Right ventricle myocardium superior (tissue), 1 donor: ENCODE measurements at regions not wholly inside any gene's neighbourhood (a gene's known extent, or its start where the extent isn't known, plus 50 kb on each side); places are given as distances from the start of the nearest gene placed in this dataset.

Source experiments
- ATAC-seq: fragments of 200-7000 bp; cut with Tn5 transposase; one replicate; pipeline ENCODE4 v1.9.1; 2020; ENCODE audit warnings: mild to moderate bottlenecking; ENCODE audit not compliant: poor library complexity
- DNase-seq: peaks from one replicate; pipeline ENCODE4 v3.0.0-alpha.2; 2020
- intact Hi-C: fragments of 100-400 bp; cut with DNase I; formaldehyde crosslinking; loops from one replicate; pipeline ENCODE4 v1.11.2; 2022
- donor health status: DM: no; HTN: yes; CAD: no; lungs with severe emphysema.

DNA sequence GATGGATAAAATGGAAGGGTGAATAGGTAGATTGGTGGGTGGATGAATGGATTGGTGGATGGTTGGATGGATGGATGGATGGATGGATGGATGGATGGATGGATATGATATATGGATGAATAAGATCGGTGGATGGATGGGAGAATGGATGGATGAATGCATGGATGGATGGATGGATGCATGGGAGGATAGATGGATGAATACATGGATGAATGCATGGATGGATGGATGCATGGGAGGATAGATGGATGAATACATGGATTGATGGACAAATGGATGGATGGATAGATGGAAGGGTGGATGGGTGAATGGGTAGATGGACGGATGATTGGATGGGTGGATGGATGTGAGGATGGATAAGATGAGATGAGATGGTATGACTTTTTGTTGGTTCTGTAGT, 95.7 kb upstream of the DUSP22 start:
- ATAC-seq, result no peak
- intact Hi-C loops, result no loop called here
- DNase-seq, result no peak

DNA sequence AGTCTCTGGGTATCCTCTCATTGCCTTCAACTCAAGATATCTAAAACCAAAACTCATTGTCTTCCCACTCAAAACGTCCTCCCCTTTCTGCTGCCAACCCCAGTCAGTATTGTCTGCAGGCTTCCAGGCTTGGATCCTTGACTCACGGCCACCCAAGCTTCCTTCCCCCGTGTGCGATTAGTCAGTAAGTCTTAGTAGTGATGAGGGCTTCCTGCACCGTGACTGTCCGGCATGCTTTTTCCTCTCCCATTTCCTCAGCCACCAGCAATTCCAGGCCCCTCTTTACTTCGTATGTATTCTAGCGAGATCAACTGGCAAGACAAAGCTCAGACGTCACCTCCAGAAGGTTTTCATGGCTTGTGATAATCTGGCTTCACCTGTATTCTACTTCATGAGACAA, 88.6 kb upstream of the DUSP22 start:
- intact Hi-C loops, result no loop called here
- no peak for ATAC-seq

DNA sequence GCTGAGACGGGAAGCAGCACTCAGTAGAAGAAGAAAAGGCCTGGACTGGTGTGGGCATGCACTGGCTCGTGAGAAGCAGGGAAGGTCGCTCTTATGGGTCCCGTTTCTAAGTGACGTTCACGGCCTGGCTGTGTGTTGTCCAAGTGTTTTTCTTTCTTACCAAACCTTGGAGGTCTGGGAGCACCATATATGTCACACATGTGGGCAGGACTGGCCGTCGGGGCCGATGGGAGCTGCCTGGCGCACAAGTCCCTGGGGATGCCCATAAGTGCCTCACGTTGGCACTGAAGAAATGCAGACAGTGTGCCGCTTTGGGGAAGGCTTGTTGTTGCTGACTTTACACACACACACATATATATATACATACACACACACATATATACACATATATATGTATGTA, 86.0 kb upstream of the DUSP22 start:
- no peak for DNase-seq
- ATAC-seq, result no peak
- intact Hi-C loops, result no loop called here

More for the DNA sequence above, 88.6 kb upstream of the DUSP22 start:
- DNase-seq, result no peak

DNA sequence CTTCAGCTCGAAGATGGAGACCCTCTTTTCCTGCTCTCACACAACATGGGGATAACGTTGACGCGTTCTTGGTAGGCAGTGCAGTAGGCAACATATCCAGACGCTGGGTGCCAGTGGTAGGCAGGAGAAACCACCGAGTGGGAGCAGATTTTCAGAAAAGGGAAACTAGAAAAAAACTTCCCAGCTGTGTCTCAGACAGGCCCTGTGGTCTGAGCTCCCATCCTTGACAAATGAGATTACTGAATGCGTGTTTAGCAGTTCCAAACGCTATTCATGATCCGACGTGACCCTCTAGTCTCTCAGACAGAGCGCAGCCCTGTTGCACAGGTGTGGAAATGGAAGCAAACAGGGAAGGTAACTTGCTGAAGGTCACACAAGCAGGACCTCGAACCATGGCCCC, 83.9 kb upstream of the DUSP22 start:
- DNase-seq (no peak), ATAC-seq (no peak)
- intact Hi-C loops, result no loop called here

DNA sequence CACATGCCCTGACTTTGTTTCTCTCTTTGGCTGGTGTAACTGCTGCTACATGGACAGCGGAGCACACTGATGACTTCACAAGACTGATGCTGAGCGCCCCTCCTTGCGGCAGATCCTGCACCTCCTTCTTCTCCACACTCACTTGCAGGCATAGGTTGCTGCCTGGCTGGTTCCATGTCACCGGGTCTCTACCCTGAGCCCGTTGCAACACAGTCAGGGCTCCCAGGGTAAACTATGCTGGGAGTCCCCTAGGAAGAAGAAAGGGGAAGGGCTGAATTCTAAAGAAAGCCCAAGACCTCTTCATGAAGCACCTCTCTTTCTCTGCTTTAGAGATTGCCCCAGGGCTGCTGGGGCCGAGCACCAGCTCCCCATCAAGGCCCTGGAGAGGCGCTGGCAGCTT, 83.3 kb upstream of the DUSP22 start:
- DNase-seq, result no peak
- no peak for ATAC-seq
- intact Hi-C loops, result no loop called here

DNA sequence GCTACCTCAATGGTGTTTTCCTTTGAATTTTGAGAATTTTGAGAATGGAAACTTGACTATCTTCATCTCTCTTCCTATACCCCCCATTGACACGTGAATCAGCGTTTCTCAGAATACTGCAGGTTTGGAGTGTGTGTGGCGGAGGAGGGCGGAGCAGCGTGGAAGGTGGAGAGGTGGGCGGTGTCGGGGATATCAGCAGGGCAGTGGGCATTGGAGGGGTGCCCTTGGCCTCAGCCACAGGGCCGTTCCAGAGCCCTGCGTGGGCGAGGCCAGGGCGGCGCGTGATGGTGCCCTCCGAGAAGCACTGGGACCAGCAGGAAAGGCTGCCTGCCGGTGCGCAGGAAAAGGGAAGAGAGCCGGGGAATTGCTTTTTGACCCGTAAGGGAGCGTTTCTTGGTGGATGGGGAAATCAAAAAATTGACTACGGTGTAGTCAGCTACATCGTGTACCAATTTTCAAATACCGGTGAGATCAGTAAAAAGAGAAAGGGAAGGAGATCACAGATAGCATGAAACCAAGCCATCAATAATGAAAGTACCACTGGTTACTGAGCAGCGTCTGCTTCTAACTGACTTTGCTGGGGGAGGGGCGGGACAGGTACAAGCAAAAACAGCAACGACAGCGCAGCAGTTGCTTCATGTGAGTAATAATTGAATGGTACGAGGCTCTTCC, 82.7 kb upstream of the DUSP22 start:
- DNase-seq, result no peak
- intact Hi-C loops, result no loop called here
- no peak for ATAC-seq

DNA sequence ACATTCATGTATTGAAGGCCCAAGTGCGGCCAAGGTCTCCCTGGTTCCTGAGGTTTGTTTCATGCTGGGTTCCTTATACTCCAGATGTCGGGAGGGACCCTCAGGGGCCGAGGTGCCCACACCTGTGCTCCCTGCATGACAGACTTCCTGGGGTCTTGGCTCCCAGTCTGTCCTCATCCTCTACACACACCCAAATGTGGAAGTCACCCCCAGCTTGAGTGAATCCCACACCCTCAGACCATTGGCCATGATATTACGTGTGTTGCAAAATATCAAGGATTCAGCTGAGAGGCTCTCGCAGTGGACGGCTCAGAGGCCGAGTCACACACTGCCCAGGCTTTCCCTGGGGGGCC, 82.2 kb upstream of the DUSP22 start:
- no peak for ATAC-seq
- intact Hi-C loops, result no loop called here
- no peak for DNase-seq

DNA sequence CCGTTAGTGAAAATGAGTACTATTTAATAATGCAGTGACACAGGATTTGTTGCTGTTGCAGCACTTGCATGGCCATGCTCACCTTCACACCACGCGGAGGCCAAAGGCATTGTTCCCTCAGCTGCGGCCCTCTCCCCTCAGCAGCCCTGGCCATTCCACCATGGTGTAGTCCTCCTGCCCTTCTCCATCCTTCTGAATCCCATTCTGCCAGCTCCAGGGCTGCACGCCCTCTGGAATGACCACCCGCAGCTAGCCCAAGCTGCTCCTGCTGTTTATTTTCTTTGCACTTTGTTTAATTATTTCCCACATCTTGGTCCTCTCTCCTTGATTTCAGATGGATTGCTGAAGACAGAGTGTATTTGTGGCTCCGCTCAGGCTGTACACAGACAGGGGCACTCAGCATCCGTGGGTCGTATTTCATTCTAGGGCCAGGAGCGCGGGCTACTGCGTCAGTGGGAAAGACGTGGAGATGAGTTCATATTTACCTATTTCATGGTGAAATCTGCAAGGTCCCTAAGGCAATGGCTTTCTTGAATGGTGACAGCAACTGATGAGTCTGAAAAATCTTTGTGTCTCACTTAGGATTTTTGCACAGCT, 81.4 kb upstream of the DUSP22 start:
- ATAC-seq (no peak), DNase-seq (no peak)
- intact Hi-C loops, result no loop called here

DNA sequence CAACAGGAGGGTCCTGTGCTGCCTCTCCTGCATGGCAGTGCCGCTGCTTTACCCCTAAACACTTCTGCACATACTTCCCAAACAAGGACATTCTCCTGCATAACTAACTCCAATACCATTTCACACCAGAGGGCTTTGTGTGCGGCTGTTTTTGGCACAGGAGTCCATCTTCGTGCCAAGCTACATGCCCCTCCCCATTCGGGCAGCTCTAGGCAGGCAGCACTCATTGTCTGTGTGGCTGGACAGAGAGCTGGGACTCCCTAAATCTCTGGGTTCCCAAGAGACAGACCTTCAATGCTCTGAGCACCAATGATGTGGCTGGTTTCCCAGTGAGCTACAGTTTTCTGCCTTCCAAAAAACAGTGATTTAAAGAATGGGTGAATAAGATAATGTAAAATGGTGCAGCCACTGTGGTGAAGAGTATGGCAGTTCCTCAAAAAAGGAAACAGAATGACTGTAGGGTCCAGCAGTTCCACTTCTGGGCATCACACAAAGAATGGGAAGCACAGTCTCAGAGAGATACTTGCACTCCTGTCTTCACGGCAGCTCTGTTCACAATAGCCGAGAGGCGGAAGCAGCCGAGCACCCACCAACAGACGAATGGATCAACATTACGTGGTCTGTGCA, 80.3 kb upstream of the DUSP22 start:
- intact Hi-C loops, result no loop called here
- ATAC-seq (no peak), DNase-seq (no peak)

DNA sequence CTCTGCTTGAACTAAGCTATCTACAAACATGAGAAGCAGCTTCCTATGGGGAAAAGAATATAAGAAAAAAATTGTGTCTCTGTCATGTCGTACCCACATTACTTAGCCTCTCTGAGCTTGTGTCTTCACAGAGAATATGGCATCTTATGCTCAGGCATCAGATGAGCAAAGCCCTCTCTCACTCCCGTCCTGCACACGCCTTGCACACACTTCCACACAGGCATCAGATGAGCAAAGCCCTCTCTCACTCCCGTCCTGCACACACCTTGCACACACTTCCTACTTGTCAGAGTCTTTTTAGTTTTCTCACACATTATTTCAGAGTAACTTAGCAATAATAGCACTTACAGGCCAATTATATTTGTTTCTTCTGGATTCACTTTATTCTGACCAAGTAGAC, 79.0 kb upstream of the DUSP22 start:
- DNase-seq (no peak), ATAC-seq (no peak)
- intact Hi-C loops, result no loop called here

DNA sequence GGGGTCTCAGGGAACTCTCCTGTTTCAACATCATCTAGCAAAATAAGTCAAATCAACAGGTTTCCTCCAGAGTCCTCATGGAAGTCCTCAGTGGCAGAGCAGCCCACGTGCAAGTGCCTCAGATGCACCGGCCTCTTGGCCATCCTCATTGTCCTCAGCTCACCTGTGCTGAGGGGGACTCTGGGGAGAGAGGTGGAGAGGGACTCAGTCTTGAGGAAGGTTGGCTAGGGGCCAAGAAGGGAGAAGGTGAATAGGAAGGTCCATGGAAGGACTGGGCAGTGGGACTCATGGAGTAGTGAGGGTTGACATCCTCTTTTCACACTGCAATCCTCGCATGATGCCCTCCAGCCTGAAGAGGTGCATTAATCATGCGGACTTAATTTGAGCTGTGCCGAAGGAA, 77.9 kb upstream of the DUSP22 start:
- no peak for ATAC-seq
- DNase-seq, result no peak
- intact Hi-C loops, result no loop called here

DNA sequence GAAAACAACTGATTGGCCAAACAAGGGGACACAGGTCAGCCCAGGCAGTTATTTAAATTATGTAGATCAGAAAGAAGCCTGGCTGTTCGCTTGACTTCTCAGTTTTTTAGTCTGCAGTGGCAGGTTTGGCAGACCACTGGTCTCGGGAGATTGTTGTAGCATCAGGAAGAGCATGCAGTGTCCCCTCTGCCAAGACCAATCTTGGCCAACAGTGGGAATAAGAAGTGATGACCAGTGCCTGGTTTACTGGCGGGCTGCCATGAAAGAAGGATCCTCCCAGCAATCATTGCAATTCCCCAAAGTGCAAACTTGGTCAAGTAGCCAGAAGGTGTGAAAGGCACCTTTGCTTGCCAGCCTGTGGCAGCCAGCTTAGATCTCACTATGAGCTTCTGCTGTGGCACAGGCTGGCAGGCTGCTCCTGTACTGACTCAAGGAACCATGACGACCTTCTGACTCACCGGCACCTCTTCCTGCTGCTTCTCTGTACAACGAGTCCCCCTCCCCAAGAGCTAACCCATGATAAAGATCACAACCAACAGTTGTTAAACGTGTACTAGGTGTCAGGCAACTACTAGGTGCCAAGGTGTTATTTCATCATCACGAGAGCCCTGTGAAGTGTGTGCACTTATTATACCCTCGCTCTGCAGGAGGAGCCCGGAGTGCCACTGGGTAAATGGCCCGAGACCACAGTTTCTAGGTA, 76.8 kb upstream of the DUSP22 start:
- DNase-seq, result no peak
- ATAC-seq, result no peak
- intact Hi-C loops, result no loop called here

DNA sequence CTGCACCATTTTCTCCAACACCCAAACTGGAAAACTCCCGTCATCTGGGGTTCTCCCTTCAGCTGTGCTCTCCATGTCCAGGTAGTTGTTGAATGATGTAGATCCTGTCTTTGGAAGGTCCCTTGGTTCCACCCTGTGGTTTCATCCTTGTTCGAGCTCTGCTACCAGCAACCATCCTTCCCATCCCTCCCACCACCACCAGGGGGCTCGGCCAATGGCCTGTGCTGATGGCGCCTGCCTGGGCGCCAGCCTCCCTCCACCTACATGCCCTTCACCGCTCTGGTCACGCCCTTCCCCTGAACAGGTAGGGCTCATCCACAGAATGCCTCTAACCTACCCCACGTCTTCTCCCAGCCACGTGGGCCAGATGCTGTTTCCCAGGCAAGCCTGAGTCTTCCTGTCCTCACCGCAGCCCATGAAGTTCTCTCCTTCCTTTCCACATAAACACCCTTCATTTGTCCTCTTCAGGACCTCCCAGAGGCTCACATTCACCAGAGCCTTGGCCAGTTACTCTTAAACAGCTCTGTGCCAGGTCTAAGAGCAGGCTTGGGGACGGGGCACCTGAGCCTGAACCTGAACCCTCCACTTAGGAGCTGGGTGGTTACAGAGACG, 75.1 kb upstream of the DUSP22 start:
- DNase-seq, result no peak

DNA sequence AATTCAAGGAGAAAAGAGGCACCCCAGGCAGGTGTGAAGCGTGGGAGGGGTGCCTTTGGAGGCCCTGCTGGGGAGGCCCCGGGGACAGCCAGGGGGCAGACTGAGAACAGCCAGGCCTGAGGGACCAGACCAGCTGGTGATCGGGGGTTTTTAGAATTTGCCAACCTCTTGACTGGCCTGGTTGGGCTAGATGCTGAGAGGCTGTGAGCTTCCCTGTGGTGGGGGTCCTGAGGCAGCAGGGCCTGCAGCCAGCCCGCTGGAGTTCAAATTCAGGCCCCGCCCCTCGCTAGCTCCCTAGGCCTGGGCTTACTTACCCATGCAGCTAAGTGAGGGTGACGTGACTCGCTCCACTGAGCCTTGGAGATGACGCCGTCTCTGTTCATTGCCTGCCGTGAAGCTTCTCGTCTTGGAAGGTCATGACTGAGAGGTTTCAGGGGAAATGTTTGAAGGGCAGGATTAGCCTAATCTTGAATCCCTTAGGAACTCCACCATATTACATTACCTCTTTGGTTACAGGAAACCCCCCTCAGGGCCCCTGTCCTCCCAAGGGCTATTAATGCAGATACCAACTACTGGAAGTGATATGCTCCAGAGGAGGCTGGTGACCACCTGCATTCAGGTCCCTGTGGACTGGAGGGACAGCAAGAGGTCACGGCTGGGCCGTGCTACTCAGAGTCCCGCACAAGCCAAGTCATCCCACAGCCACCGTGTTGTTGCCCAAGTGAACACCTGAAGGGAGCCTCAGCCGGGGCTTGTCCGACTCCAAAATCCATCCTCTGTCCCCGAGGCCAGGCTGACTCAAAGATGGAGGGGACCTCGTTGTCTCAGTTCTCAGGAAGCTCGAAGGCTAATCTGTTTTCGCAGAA, 73.9 kb upstream of the DUSP22 start:
- DNase-seq (no peak), ATAC-seq (no peak)
- intact Hi-C loops, result no loop called here

More for the DNA sequence above, 75.1 kb upstream of the DUSP22 start:
- intact Hi-C loops, result no loop called here
- ATAC-seq, result no peak

DNA sequence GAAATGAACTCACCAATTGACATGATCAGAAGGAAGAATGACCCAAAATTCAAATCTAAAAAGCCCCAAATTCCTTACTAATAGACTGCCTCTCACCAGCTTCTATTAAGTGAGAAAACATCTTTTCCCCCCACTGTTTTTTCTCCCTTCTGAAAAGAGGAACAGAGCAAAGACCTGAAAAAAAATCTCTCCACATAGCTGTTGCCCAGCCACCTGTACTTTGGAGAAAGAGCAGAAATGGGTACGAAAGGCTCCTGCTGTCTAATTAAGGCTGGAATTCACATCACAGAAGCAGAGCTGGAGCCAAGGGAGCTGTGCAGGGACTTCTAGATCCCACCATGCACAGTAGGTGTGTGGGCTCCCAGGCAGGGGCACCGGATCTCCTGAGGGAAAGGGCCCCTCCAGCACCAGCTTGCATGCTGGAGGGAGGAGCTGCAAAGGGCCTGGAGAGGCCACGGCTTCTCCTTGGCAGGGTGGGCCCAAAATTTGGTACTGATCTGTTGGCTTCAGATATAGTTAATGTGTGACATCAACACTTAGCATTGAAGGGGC, 73.2 kb upstream of the DUSP22 start:
- DNase-seq, result no peak
- intact Hi-C loops, result no loop called here
- ATAC-seq, result no peak

DNA sequence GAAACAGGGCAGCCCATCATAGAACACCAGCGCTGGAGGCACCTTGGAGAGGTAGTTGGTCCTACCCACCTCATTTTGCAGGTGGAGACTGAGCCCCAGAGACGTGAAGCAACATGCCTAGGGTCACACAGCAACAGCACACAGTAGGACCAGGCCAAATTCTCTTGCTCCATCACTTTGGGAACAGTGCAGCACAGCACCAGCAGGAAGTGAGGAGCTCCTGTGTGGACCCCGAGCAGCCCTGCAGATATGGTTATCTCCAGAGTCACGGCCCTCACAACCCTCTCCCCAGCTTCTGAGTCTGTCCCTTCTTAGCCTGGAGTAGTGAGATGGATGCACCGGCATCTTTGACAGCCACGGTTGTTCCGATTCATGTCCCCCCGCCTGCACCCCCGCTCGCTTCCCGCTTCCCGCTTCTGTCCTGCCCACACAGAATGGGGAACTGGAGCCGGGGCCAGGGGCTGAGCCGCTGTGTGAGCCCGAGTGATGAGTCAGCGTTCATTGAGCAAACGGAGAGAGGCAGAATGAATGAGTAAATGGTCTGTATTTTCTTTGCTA, 72.6 kb upstream of the DUSP22 start:
- intact Hi-C loops, result no loop called here
- peak; percentile 77 for ATAC-seq
- DNase-seq, result peak; percentile 84

DNA sequence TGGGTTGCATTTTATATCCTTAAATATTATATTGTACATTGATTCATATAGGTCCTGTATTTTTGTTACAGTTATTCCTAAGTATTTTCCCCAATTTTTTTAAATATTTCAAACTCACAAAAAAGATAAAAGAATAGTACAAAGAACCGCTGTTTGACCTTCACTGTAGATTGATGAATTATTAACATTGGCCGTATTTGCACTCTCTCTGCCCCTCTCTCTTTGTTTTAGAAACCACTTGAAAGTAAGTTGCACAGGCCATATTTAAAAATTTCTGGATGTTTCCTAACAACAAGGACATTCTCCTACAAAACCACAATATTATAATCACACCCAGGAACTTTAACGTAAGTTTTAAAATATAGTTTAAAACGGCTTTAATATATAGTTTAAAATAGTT, 72.0 kb upstream of the DUSP22 start:
- intact Hi-C loops, result no loop called here
- DNase-seq, result no peak

More for the DNA sequence above, 72.0 kb upstream of the DUSP22 start:
- ATAC-seq, result no peak
